HUES6 (cell line): ENCODE measurements at regions not wholly inside any gene's neighbourhood (a gene's known extent, or its start where the extent isn't known, plus 50 kb on each side); places are given as distances from the start of the nearest gene placed in this dataset.

Experiments
- H3K27ac ChIP-seq: 2 replicates; pipeline ENCODE4 v1.7.0; 2013; ENCODE audit warnings: low read depth, mild to moderate bottlenecking, low read length, inconsistent platforms
- H3K27me3 ChIP-seq: 2 replicates; pipeline ENCODE4 v1.6.1; 2013; ENCODE audit warnings: low read length; ENCODE audit not compliant: control insufficient read depth, insufficient read depth
- H3K36me3 ChIP-seq: 2 replicates; pipeline ENCODE4 v1.6.1; 2013; ENCODE audit warnings: low read length; ENCODE audit not compliant: control insufficient read depth, insufficient read depth
- H3K4me1 ChIP-seq: 2 replicates; pipeline ENCODE4 v1.6.1; 2013; ENCODE audit warnings: low read length; ENCODE audit not compliant: control insufficient read depth, insufficient read depth
- H3K4me3 ChIP-seq: 2 replicates; pipeline ENCODE4 v1.5.1; 2013; ENCODE audit warnings: low read depth, low read length
- H3K9ac ChIP-seq: one replicate; pipeline ENCODE4 v1.6.1; 2013; ENCODE audit warnings: mild to moderate bottlenecking, low read length
- H3K9me3 ChIP-seq: 2 replicates; pipeline ENCODE4 v1.6.1; 2013; ENCODE audit warnings: low read depth, low read length; ENCODE audit not compliant: control insufficient read depth, insufficient read depth

- no peaks in the 10 kb centered on the region for H3K9me3 ChIP-seq
- H3K27ac ChIP-seq, result no peak overlapping the region
- peaks cover 18% of the 10 kb centered on the region for H3K4me1 ChIP-seq
- H3K27me3 ChIP-seq, result peaks cover 27% of the 10 kb centered on the region
- H3K4me3 ChIP-seq, result no peak overlapping the region
- H3K36me3 ChIP-seq, result no peaks in the 10 kb centered on the region
- no peak overlapping the region for H3K9ac ChIP-seq
Observed at GRCh38 chr18:26649193-26649543, 100.8 kb upstream of the KCTD1 start.

DNA sequence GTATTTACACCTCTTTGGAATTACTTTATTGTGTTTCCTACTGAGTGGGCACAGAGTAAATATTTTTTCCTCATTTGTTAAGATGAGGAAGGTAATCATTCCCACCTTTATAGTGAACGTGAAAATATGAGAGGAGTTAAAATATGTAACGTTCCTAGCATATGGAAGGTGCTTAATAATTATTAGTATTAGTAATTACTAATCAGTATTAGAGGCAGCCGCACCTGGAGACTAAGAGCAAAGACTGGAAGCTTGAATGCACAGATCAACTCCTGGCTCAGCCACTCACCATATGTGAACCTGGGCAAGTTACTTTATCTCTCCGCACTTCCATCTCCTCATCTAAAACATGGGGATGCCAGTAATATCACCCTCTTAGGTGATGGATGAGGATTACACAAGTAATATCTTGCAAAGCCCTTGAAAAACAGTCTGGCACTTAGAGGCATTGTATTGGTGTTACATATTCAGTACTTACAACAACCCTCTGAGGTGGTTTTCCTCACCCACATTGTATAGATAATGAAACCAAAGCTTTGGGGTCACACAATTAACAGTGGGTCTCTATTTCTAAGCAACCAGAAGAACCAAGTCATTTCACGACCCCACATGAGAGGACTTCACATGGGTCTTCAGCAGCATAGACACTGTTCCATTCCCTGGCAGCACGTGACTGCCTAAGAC lies 100.3 kb upstream of the KCTD1 start:
- Histone ChIP-seq H3K4me3 (no peak overlapping the region), H3K9me3 (no peaks in the 10 kb centered on the region), H3K4me1 (peaks cover 18% of the 10 kb centered on the region), H3K36me3 (no peaks in the 10 kb centered on the region), H3K27me3 (peaks cover 21% of the 10 kb centered on the region), H3K9ac (no peak overlapping the region), H3K27ac (no peak overlapping the region)

- H3K4me1 ChIP-seq, result peaks cover 12% of the 10 kb centered on the region
- H3K27ac ChIP-seq, result no peak overlapping the region
- peaks cover 9% of the 10 kb centered on the region; the same call in 1 of the 2 replicates for H3K27me3 ChIP-seq
- H3K9ac ChIP-seq, result no peak overlapping the region
- no peak overlapping the region for H3K4me3 ChIP-seq
- H3K36me3 ChIP-seq, result no peaks in the 10 kb centered on the region
- no peaks in the 10 kb centered on the region for H3K9me3 ChIP-seq
Observed at GRCh38 chr18:26646901-26647300, 98.5 kb upstream of the KCTD1 start.

DNA sequence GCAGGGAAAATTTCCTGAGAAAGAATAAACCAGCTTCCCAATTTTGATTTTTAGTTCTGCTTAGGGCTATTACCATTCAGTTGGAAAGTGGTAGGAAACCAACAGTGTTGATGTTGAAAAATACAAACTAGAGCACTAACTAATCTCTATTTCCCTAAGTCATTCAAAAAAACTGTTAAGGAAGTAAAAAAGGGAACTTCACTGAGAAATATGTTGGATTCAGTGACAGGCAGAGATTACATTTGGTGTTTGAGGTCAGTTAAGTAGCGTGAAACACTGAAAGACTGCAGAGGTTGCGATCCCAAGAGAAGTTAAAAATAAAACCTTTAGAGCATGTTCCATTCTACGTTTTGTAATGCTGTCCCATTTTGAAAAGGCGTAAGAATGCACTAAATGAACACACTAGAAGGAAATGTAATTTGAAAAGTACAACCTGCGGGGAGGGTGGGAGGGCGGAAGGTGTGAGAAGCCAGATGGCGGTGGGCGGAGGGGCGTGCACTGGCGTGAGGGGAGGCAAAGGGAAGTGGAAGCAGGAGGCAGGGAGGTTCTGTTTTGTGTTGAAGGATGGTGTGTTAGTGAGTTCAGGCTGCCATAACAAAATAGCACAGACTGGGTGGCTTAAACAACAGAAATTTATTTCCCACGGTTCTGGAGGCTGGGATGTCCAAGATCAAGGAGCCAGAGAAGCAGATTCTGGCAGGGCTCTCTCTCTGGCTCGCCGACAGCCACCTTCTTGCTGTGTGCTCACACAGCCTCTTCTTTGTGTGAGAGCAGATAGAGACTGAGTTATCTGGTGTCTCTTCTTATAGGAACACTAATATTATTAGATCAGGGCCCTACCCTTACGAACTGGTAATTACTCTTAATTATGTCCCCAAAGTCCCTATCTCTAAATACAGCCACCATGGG lies 94.3 kb upstream of the KCTD1 start:
- Histone ChIP-seq H3K27me3 (no peaks in the 10 kb centered on the region), H3K27ac (no peak overlapping the region), H3K4me1 (no peaks in the 10 kb centered on the region), H3K36me3 (no peaks in the 10 kb centered on the region), H3K4me3 (no peak overlapping the region), H3K9me3 (no peaks in the 10 kb centered on the region), H3K9ac (no peak overlapping the region)

- Histone ChIP-seq H3K9me3 (no peaks in the 10 kb centered on the region), H3K27me3 (no peaks in the 10 kb centered on the region), H3K4me1 (no peaks in the 10 kb centered on the region), H3K9ac (no peak overlapping the region), H3K36me3 (no peaks in the 10 kb centered on the region), H3K27ac (no peak overlapping the region), H3K4me3 (no peak overlapping the region)
Observed at GRCh38 chr18:26640541-26640940, 92.2 kb upstream of the KCTD1 start.

DNA sequence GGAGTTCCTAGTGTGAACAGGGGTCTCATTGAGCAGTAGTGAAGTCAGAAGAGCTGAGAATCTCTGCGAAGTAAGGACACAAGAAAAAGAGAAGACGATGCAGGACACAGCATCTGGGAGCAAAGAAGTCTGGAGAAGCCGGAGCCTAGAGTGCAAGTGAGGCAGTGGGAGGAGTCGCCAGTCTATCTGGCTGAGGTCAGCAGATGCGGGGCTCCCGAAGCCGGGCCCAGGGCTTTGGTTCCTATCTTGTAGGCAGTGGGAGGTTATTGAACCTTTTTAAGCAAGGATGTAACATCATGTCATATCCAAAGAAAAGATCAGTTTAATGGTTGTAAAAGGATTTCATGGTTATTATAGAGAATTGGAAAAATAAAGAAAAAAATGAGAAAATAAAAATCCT lies 90.8 kb upstream of the KCTD1 start:
- H3K9me3 ChIP-seq, result no peaks in the 10 kb centered on the region
- H3K4me3 ChIP-seq, result no peak overlapping the region
- H3K9ac ChIP-seq, result no peak overlapping the region
- no peaks in the 10 kb centered on the region for H3K36me3 ChIP-seq
- H3K4me1 ChIP-seq, result no peaks in the 10 kb centered on the region
- H3K27me3 ChIP-seq, result no peaks in the 10 kb centered on the region
- no peak overlapping the region for H3K27ac ChIP-seq

- no peak overlapping the region for H3K4me3 ChIP-seq
- H3K9ac ChIP-seq, result no peak overlapping the region
- H3K27me3 ChIP-seq, result no peaks in the 10 kb centered on the region
- H3K36me3 ChIP-seq, result no peaks in the 10 kb centered on the region
- H3K27ac ChIP-seq, result no peak overlapping the region
- no peaks in the 10 kb centered on the region for H3K9me3 ChIP-seq
- no peaks in the 10 kb centered on the region for H3K4me1 ChIP-seq
Observed at GRCh38 chr18:26637983-26638382, 89.6 kb upstream of the KCTD1 start.

- no peaks in the 10 kb centered on the region for H3K4me1 ChIP-seq
Observed at GRCh38 chr18:26637324-26637723, 89.0 kb upstream of the KCTD1 start.

DNA sequence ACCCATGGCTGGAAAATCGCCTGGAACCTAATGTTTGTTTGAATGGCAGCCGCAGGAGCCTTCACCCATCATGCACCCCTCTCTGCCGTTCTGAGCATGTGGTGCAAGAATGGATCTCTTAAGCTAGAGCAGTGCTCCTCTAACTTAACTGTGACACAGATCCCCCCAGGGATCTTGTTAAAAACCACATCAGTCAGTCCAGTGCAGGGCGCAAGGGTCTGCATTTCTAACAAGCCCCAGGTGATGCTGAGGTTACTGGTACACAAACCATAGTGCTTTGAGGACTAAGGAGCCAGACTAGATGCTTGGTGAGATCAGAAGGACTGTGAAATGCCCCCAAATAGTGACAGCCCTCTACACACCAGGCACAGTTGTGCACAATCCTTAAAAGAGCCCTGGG lies 87.1 kb upstream of the KCTD1 start:
- Histone ChIP-seq H3K27ac (no peak overlapping the region), H3K4me1 (no peaks in the 10 kb centered on the region), H3K9me3 (no peaks in the 10 kb centered on the region), H3K9ac (no peak overlapping the region), H3K4me3 (no peak overlapping the region), H3K27me3 (no peaks in the 10 kb centered on the region), H3K36me3 (no peaks in the 10 kb centered on the region)

More at GRCh38 chr18:26637324-26637723, 89.0 kb upstream of the KCTD1 start:
- Histone ChIP-seq H3K27ac (no peak overlapping the region), H3K4me3 (no peak overlapping the region), H3K9me3 (no peaks in the 10 kb centered on the region), H3K9ac (no peak overlapping the region), H3K27me3 (no peaks in the 10 kb centered on the region), H3K36me3 (no peaks in the 10 kb centered on the region)

GRCh38 chr18:26634631-26635030 lies 86.3 kb upstream of the KCTD1 start:
- no peak overlapping the region for H3K27ac ChIP-seq
- no peak overlapping the region for H3K9ac ChIP-seq
- H3K4me3 ChIP-seq, result no peak overlapping the region
- H3K36me3 ChIP-seq, result no peaks in the 10 kb centered on the region
- H3K27me3 ChIP-seq, result no peaks in the 10 kb centered on the region
- no peaks in the 10 kb centered on the region for H3K4me1 ChIP-seq
- H3K9me3 ChIP-seq, result no peaks in the 10 kb centered on the region

DNA sequence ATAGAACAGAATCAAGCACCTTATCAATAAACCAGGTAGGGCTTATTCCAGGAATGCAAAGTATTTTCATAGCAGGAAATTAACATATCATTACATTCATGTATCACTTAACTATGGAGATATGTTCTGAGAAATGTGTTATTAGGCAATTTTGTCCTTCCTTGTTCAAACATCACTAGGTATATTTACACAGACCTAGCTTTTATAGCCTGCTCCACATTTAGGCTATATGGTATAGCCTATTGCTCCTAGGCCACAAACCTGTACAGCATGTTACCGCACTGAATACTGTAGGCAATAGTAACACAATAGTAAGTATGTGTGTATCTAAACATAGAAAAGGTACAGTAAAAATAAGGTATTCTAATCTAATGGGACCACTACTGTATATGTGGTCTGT lies 82.8 kb upstream of the KCTD1 start:
- Histone ChIP-seq H3K36me3 (no peaks in the 10 kb centered on the region), H3K4me1 (no peaks in the 10 kb centered on the region), H3K9ac (no peak overlapping the region), H3K27me3 (no peaks in the 10 kb centered on the region), H3K27ac (no peak overlapping the region), H3K9me3 (peaks cover 9% of the 10 kb centered on the region; the same call in 1 of the 2 replicates), H3K4me3 (no peak overlapping the region)
